NCI-H1092 (cell line): ENCODE measurements at regions not wholly inside any gene's neighbourhood (a gene's known extent, or its start where the extent isn't known, plus 50 kb on each side); places are given as distances from the start of the nearest gene placed in this dataset.
"Not testable (repeated sequence)": the region's sequence is repeated elsewhere in the genome, so short reads cannot be mapped to it uniquely, and the experiment has no call there.

Experiments used
- DNase-seq: peaks from one replicate; lab custom pipeline; 2025; lab: John Stamatoyannopoulos, UW

- DNase-seq: no peak
These were observed 2689.7 kb downstream of the PCDH9 start for GRCh38 chr13:64540468-64540867.

DNA sequence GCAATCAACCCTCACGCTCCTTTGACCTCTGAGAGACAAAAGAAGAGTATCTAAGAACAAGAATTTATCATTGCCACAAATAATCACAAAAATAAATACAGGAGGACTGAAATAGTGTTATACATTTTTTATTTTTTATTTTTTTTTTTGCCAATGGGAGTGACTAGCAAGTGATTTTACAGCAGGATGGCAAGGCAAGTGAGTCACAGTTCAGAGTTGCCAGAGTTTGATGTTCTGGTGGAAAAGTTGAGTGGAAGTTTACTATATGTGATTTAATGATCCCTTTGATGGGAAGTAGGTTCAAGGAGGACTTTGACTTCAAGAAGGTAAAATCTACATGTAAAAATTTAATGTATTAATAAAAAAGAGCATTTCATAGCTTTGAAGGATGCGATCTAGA, 2691.4 kb downstream of the PCDH9 start:
- no peak for DNase-seq

DNA sequence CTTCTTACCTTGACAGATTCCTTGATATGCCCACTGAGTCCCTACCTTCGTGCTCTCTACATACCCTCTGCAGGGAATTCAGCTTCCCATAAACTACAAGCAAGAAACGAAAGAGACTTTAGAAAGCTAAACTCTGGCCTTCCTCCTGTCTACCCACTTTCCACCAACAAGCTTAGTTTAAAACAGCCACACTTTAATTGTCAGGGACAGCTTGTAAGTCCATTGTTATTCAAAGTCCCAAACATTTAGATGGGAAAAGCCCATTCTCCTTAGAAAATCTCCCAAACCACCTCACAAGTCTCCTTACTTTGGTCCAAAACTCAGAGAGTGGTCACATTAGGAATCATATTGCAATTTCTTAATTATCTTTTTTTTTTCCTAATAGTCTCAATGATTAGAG, 2695.8 kb downstream of the PCDH9 start:
- DNase-seq: no peak

DNA sequence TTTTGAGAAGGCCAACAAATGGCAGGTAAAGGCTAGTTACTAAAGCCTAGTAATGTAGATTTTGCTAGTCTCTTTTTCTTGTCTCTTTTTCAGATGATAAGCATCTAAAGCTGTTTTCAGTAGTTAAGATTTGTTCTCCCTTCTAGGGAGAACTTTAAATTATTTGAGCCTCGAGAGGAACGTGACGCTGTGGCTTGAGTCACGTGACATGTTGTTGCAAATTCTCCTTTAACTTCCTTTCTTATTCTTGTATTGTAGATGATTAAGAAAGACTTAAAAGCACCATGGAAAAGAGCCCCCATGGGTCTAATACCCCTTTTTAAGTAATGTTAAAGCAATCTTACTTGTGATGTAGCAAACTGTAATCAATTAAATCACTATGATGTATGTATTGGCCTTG, 2698.7 kb downstream of the PCDH9 start:
- DNase-seq: no peak

DNA sequence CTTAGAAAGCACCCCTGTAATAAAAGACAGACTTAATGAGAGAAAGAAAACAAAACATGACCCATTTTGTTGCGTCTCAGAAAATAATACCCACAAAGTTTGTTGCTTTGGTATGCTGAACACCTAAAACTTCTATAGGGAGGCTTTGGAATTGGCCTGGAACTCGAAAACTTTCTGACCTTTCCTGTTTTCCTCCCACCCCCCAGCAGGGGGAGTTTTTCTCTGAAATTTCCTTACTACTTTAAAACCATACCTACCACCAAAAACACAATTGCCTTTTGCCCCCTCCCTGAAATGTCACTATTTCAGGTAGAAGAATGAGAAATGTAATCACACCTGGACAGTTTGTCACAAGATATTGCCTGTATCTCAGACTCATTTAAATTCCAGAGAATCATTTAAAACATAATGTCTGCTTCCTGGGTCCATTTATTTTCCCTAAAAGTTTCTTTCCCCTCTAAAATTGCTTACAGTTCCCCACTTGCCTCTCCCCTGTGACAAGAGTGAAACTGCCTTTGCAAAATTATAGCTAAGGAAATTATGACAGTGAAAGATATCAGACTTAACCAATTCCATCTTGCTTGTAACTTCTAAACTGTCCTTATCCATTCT, 2700.2 kb downstream of the PCDH9 start:
- no peak for DNase-seq

DNA sequence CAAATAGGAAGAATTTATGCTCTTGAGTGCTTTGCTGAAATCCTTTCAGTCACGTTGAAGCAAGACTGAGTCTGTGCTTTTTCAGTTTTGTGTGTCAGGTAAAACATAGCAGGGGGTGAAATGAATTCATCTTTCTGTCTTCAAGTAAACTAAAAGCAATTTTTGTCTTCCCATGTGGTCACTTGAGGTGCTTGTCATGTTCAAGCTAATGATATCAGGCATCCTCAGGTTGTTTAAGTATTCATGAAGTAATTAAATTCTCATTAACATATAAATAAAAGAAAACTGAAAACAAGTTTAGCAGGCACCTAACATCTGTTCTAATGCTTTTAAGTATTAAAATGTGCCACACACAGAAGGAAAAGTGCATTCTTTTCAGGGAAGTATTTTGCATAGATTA, 2701.3 kb downstream of the PCDH9 start:
- DNase-seq: no peak

- DNase-seq: no peak
These were observed 2702.6 kb downstream of the PCDH9 start for GRCh38 chr13:64527561-64527960.

- DNase-seq: no peak
These were observed 2704.4 kb downstream of the PCDH9 start for GRCh38 chr13:64525687-64526086.

GRCh38 chr13:64510747-64511146, 2719.4 kb downstream of the PCDH9 start:
- DNase-seq: no peak

DNA sequence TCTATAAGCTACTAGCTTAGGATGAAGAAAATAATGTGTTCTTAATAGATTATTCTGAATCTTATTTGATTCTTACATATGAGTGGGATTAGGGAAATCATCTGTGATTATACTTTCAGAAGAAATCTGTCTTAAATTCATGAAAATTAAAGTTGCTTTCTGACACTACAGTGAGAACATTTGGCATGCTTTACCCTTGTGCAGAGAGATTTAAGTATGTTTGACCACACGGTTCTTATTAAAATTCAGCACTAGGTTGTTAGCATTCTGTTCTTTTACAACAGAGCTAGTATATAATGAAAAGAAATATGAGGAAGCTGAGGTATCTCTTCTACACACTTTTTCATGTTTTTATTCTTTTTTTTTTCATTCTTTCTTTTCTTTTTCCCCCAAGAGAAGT, 2723.9 kb downstream of the PCDH9 start:
- no peak for DNase-seq

DNA sequence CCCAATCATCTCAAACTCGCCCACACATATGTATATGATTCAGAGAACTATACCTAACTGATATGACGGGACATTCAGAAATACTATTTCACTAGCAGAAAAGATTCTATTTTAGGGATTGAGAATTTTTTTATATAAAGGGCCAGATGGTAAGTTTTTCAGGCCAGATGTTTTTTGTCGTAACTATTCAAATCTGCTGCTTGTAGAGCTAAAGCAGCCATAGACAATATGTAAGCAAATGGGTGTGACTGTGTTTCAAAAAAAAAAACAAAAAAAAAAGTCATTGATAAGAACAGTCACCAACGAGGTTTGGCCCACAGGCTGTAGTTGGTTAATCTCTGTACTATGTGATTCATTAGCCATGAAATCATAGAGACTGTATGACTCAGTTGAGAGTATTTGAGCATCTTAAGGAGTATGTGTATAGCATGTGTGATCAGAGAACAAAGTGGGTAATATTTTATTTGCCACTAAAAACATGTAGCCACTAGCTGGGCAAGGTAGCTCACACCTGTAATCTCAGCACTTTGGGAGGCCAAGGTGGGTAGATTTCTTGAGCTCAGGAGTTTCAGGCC, 2724.7 kb downstream of the PCDH9 start:
- DNase-seq: no peak

DNA sequence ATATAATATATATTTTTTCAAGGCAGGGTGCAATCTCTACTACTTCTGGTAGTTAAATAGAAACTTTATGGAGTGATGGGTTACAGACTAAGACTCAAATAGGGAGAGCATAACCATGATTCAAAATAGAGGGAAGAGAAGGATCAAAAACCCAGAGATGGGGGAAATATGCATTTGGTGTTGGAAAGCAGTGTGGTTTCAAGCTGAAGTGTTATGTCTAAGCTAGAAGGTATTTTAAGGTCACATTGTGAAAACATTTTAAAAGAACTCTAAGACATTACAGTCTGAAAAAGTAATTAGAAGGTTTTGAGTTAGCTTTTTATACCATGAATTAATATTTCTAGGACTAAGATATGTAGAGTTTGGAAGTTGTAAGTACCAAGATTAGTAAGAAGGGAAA, 2741.4 kb downstream of the PCDH9 start:
- no peak for DNase-seq

DNA sequence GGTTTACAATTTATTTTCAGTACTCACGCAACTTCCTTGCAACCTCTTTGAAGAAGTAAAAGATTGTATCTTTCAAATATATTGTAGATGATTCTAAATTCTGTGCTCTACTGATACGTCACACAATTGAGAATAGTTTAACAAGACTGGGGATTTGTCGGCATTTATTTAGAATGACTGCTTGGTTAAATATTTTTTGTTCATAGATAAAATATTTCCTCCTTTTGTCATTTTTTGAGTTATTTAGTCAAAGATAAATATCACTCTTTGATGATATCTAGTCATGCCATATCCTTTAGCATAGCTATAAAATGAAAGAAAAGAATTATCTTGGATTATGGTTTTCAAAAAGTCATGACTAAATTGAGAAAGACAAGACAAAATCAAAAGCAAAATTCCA, 2747.8 kb downstream of the PCDH9 start:
- no peak for DNase-seq

GRCh38 chr13:64480672-64481071, 2749.5 kb downstream of the PCDH9 start:
- no peak for DNase-seq

DNA sequence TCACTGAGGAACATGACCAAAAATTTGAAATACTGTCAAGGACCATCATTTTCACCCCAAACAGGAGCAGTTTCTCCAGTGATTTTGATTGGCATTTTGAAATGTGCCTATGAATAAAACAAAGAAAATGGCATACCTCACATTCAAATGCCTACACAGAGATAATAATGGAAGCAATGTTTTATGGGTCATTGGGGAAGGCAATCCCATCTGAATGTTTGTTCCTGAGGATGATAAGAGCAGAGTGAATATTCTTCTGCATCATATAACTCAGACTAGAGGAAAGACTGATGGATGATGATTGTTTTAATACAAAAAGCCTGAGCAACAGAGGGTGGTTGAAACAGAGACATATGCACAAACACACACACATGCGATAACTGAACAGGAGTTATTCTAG, 2749.9 kb downstream of the PCDH9 start:
- DNase-seq: no peak

DNA sequence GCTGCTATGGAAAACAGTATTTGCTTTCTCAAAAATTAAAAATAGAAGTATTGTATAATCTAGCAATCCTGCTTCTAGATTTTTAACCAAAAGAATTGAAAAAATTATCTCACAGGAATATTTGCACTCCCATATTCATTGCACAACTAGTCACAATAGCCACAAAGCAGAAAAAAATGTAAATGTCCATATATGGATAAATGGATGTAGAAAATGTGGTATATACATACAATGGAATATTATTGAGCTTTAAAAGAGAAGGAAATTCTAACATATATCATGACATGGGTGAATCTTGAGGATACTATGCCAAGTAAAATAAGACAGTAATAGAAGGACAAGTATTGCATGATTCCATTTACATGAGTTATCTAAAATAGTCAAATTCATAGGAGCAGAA, 2753.0 kb downstream of the PCDH9 start:
- DNase-seq: no peak

GRCh38 chr13:64476041-64476568, 2754.0 kb downstream of the PCDH9 start:
- DNase-seq: not testable (repeated sequence)

DNA sequence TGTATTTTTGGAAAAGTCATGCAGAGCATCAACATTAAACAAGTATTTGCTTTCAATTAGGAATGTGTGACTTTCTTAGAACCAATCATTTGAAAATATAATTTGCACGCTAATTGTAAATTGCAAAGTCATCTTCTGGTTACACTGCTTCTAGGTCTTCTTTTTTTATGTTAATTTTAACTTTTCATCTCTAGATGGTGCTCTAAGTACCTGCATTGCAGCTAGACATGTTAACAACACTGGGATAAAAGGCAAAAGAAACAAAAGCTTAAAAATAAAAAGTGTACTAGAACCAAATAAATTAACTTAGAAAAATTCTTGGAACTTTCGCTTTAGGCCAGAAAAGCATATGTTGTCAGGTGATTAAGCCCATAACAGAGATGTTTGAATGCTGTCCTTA, 2758.2 kb downstream of the PCDH9 start:
- peak; percentile 9 for DNase-seq

- no peak for DNase-seq
These were observed 2759.4 kb downstream of the PCDH9 start for GRCh38 chr13:64470751-64471150.

DNA sequence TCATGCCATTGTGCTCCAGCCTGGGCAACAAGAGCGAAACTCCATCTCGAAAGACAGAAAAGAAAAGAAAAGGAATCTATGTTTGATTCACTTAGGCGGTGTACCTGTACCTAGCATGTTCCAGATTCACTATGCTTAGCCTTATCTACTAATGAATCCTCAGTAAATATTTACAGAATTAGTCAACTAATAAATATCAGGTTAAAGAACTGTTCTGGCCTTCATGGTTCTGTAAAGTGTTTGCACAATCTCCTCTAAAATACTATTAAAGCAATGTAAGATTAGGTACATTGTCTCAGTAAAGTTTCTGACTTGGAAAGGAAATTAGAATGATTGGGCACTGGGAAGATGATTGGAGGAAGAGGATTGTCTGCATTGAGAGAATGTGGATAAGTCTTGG, 2770.4 kb downstream of the PCDH9 start:
- DNase-seq: no peak

GRCh38 chr13:64457976-64458375, 2772.2 kb downstream of the PCDH9 start:
- DNase-seq: no peak

- DNase-seq: no peak
These were observed 2775.0 kb downstream of the PCDH9 start for GRCh38 chr13:64455124-64455523.

DNA sequence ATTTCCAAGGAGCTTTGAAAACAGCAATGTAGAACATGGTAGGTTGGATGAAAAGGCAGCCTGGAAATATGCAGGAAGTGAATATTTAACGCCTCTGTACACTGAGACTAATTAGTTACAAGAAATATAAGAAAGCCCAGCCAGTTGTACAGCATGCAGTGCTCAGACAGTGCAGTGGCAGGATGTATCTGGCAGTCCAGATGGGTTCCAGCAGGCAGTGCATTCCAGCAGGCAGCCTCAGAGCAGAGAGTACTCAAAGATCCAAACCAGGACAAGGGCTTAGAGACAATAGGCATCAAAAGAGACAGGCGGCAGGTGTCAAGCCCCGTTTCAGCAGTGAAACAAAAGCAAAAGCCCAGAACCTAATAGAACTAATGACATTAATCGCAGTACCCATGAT, 2776.3 kb downstream of the PCDH9 start:
- no peak for DNase-seq

GRCh38 chr13:64446372-64446771, 2783.8 kb downstream of the PCDH9 start:
- DNase-seq: no peak
